Fibroblast of lung (primary cell): ENCODE measurements at regions not wholly inside any gene's neighbourhood (a gene's known extent, or its start where the extent isn't known, plus 50 kb on each side); places are given as distances from the start of the nearest gene placed in this dataset.

Experiments
- CTCF ChIP-seq, 2 donors: IDR thresholded peaks in 1 of 2; conservative IDR thresholded peaks in 1 of 2; 1 replicate in 1 of 2; 2 replicates in 1 of 2; pipeline ENCODE4 v1.5.1; 2011 to 2012; ENCODE audit warnings: low read length in 2 of 2, control low read depth in 1 of 2, inconsistent platforms in 1 of 2, low read depth in 1 of 2, mild to moderate bottlenecking in 1 of 2
- EZH2 ChIP-seq: IDR thresholded peaks from 2 replicates; pipeline ENCODE4 v1.5.1; 2012; ENCODE audit warnings: low read length, control low read depth, mild to moderate bottlenecking; ENCODE audit errors: missing control alignments

DNA sequence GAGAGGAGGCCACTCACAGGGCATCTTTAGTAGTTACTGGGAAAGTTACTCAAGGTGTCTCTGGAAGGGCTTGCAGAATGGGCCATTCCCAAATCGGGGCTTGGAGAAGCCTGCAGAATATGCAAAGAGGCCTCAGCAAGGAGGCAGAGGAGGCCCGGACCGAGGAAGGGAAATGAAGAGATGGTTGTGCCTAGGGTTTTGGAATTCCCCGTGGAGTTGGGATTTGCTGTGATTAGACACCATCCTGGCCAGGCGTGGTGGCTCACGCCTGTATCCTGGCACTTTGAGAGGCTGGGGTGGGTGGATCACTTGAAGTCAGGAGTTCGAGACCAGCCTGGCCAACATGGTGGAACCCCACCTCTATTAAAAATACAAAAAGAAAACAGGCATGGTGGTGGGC is 193.0 kb downstream of the IRF8 start:
- TF ChIP-seq CTCF (conservative IDR thresholded peaks at IDR 0.05 in 1 of 2, IDR thresholded peaks at IDR 0.05 in 1 of 2; ENCODE audit: low read depth in 1 of 2, low read length in 2 of 2) (no peak), EZH2 (no peak)
